SU-DHL-6 (cell line): ENCODE measurements at regions not wholly inside any gene's neighbourhood (a gene's known extent, or its start where the extent isn't known, plus 50 kb on each side); places are given as distances from the start of the nearest gene placed in this dataset.
"Not testable (repeated sequence)": the region's sequence is repeated elsewhere in the genome, so short reads cannot be mapped to it uniquely, and the experiment has no call there.

Source experiments
- CTCF ChIP-seq: fragments of 200-600 bp; sonication (generic); IDR thresholded peaks from one replicate; pipeline ENCODE4 v1.5.1; 2017; ENCODE audit warnings: antibody characterized with exemption, mild to moderate bottlenecking, low read length, moderate library complexity; ENCODE audit not compliant: insufficient read depth, poor library complexity, severe bottlenecking
- EZH2phosphoT487 ChIP-seq: fragments of 200-600 bp; sonication (generic), shearing (Covaris generic); conservative IDR thresholded peaks from 2 replicates; pipeline ENCODE4 v1.6.1; 2018; ENCODE audit warnings: mild to moderate bottlenecking, antibody characterized with exemption, low read length, moderate library complexity, mixed read lengths

GRCh38 chr6:76876430-76876829 is 586.9 kb downstream of the HTR1B start:
- TF ChIP-seq CTCF, EZH2phosphoT487: not testable (repeated sequence)
